ENCODE measurements at regions not wholly inside any gene's neighbourhood (a gene's known extent, or its start where the extent isn't known, plus 50 kb on each side); places are given as distances from the start of the nearest gene placed in this dataset.
"Not testable (repeated sequence)": the region's sequence is repeated elsewhere in the genome, so short reads cannot be mapped to it uniquely, and the experiment has no call there.

GRCh38 chr3:101913168-101913567 lies 63.9 kb downstream of the NFKBIZ start:
- DNase-seq, result no peak

- DNase-seq, result not testable (repeated sequence)
Observed at GRCh38 chr3:101917761-101918160, 68.4 kb downstream of the NFKBIZ start.

- DNase-seq, result not testable (repeated sequence)
Observed at GRCh38 chr3:101922151-101922725, 72.9 kb downstream of the NFKBIZ start.

GRCh38 chr3:101924621-101925020 lies 75.3 kb downstream of the NFKBIZ start:
- DNase-seq, result not testable (repeated sequence)

- DNase-seq, result not testable (repeated sequence)
Observed at GRCh38 chr3:101925124-101925523, 75.8 kb downstream of the NFKBIZ start.

- no peak for DNase-seq
Observed at GRCh38 chr3:101925564-101925963, 76.2 kb downstream of the NFKBIZ start.

GRCh38 chr3:101926594-101927105 lies 77.3 kb downstream of the NFKBIZ start:
- no peak for DNase-seq

- peak; percentile 78 for DNase-seq
Observed at GRCh38 chr3:101928890-101929289, 79.6 kb downstream of the NFKBIZ start.

- no peak for DNase-seq
Observed at GRCh38 chr3:101931081-101931480, 81.8 kb downstream of the NFKBIZ start.

GRCh38 chr3:101932326-101933068 lies 83.2 kb downstream of the NFKBIZ start:
- DNase-seq, result no peak

- DNase-seq, result no peak
Observed at GRCh38 chr3:101936419-101937356, 87.4 kb downstream of the NFKBIZ start.

GRCh38 chr3:101938262-101938847 lies 89.0 kb downstream of the NFKBIZ start:
- DNase-seq, result no peak

GRCh38 chr3:101939361-101940049 lies 90.2 kb downstream of the NFKBIZ start:
- DNase-seq, result no peak

GRCh38 chr3:101940521-101941317 lies 91.4 kb downstream of the NFKBIZ start:
- peak; percentile 93 for DNase-seq

- no peak for DNase-seq
Observed at GRCh38 chr3:101941318-101942040, 92.2 kb downstream of the NFKBIZ start.

GRCh38 chr3:101942356-101942755 lies 93.0 kb downstream of the NFKBIZ start:
- DNase-seq, result no peak

GRCh38 chr3:101943029-101943428 lies 93.7 kb downstream of the NFKBIZ start:
- no peak for DNase-seq

- DNase-seq, result no peak
Observed at GRCh38 chr3:101944308-101944707, 95.0 kb downstream of the NFKBIZ start.

- DNase-seq, result no peak
Observed at GRCh38 chr3:101945980-101946379, 96.7 kb downstream of the NFKBIZ start.

- no peak for DNase-seq
Observed at GRCh38 chr3:101946906-101947305, 97.6 kb downstream of the NFKBIZ start.

GRCh38 chr3:101950510-101950909 lies 101.2 kb downstream of the NFKBIZ start:
- DNase-seq, result peak; percentile 77

All from islet precursor cell (in vitro differentiated cells).